SK-N-SH (cell line): ENCODE measurements at regions not wholly inside any gene's neighbourhood (a gene's known extent, or its start where the extent isn't known, plus 50 kb on each side); places are given as distances from the start of the nearest gene placed in this dataset.

Source experiments
- CTCF ChIA-PET: fragments of 300-600, 350-600 bp; formaldehyde crosslinking; extraction: SDS; loops from one replicate; lab custom pipeline; 2021; lab: Yijun Ruan, JAX
- POLR2A ChIA-PET: fragments of 350-600 bp; sonication (Branson Sonifier 250); formaldehyde crosslinking; extraction: SDS; loops from one replicate; lab custom pipeline; 2020; ENCODE audit warnings: antibody characterized with exemption, inconsistent platforms; lab: Yijun Ruan, JAX
- DNase-seq: peaks from one replicate; pipeline ENCODE4 v3.0.0; 2012
- H2AFZ ChIP-seq: fragments of 200-600 bp; sonication (generic); 2 replicates; pipeline ENCODE4 v1.8.1; 2016; ENCODE audit warnings: antibody characterized with exemption, mild to moderate bottlenecking, low read depth
- H3F3A ChIP-seq: fragments of 200-600 bp; sonication (generic); replicated peaks from 2 replicates; pipeline ENCODE3; 2016; ENCODE audit warnings: antibody characterized with exemption, mild to moderate bottlenecking; ENCODE audit not compliant: insufficient read depth
- H3K27ac ChIP-seq, 2 experiments: fragments of 200-500 bp in 1 of 2; fragments of 200-600 bp in 1 of 2; sonication (Bioruptor generic) in 1 of 2; sonication (generic), shearing (Covaris generic) in 1 of 2; 2 replicates each; pipeline versions ENCODE4 v1.5.1 to v1.6.1; 2014 to 2016; ENCODE audit warnings: low read depth in 2 of 2, inconsistent platforms in 1 of 2, low read length in 1 of 2, mild to moderate bottlenecking in 1 of 2, mixed read lengths in 1 of 2
- H3K27me3 ChIP-seq: fragments of 200-600 bp; sonication (generic), shearing (Covaris generic); 2 replicates; pipeline ENCODE4 v1.6.1; 2016; ENCODE audit warnings: mixed run types; ENCODE audit not compliant: insufficient read depth
- H3K36me3 ChIP-seq, 2 experiments: fragments of 200-500 bp in 1 of 2; fragments of 200-600 bp in 1 of 2; sonication (Bioruptor generic) in 1 of 2; sonication (generic) in 1 of 2; replicated peaks in 1 of 2; 2 replicates each; pipeline versions ENCODE3 to v1.5.1; 2014 to 2016; ENCODE audit warnings: low read length in 1 of 2, mild to moderate bottlenecking in 1 of 2; ENCODE audit not compliant: insufficient read depth in 2 of 2, control insufficient read depth in 1 of 2
- H3K4me1 ChIP-seq, 2 experiments: fragments of 200-500 bp in 1 of 2; fragments of 200-600 bp in 1 of 2; sonication (Bioruptor generic) in 1 of 2; sonication (generic), shearing (Covaris generic) in 1 of 2; 2 replicates each; pipeline versions ENCODE4 v1.5.1 to v1.6.1; 2014 to 2016; ENCODE audit warnings: low read depth in 1 of 2, low read length in 1 of 2, mixed run types in 1 of 2; ENCODE audit not compliant: insufficient read depth in 2 of 2, control insufficient read depth in 1 of 2
- H3K4me2 ChIP-seq: fragments of 200-600 bp; sonication (generic), shearing (Covaris generic); 2 replicates; pipeline ENCODE4 v1.6.1; 2017; ENCODE audit warnings: mixed run types
- H3K4me3 ChIP-seq, 2 experiments: fragments of 200-500 bp in 1 of 2; fragments of 200-600 bp in 1 of 2; sonication (Bioruptor generic) in 1 of 2; sonication (generic), shearing (Covaris generic) in 1 of 2; 2 replicates each; pipeline versions ENCODE4 v1.5.1 to v1.8.1; 2014 to 2016; ENCODE audit warnings: low read depth in 2 of 2, inconsistent platforms in 1 of 2, low read length in 1 of 2, mild to moderate bottlenecking in 1 of 2, mixed read lengths in 1 of 2, moderate library complexity in 1 of 2
- H3K79me2 ChIP-seq: fragments of 200-600 bp; sonication (generic); 2 replicates; pipeline ENCODE4 v1.8.1; 2017; ENCODE audit warnings: mild to moderate bottlenecking; ENCODE audit not compliant: insufficient read depth
- H3K9ac ChIP-seq: fragments of 200-600 bp; sonication (generic); 2 replicates; pipeline ENCODE4 v1.6.1; 2017; ENCODE audit warnings: mixed run types
- H3K9me2 ChIP-seq: fragments of 200-600 bp; sonication (generic); 2 replicates; pipeline ENCODE4 v1.6.1; 2017; ENCODE audit warnings: mixed run types
- H3K9me3 ChIP-seq: fragments of 200-600 bp; sonication (generic); 2 replicates; pipeline ENCODE4 v1.6.1; 2017; ENCODE audit warnings: mixed run types, mild to moderate bottlenecking, moderate library complexity
- H4K20me1 ChIP-seq: fragments of 200-600 bp; sonication (generic); 2 replicates; pipeline ENCODE4 v1.6.1; 2017; ENCODE audit warnings: mild to moderate bottlenecking, mixed run types; ENCODE audit not compliant: insufficient read depth
- CHD2 ChIP-seq: fragments of 150-350 bp; IDR thresholded peaks from 2 replicates; pipeline ENCODE4 v1.6.1; 2018; ENCODE audit warnings: low read length; ENCODE audit not compliant: partially characterized antibody
- CTCF ChIP-seq: fragments of 200-600 bp; sonication (generic); IDR thresholded peaks from 2 replicates; pipeline ENCODE4 v1.6.1; 2017; ENCODE audit warnings: antibody characterized with exemption, mild to moderate bottlenecking, moderate library complexity
- EP300 ChIP-seq, 2 experiments: IDR thresholded peaks; 2 replicates each; pipeline versions ENCODE4 v1.4.0 to v1.6.1; 2012; ENCODE audit warnings: borderline replicate concordance in 1 of 2, low read depth in 1 of 2, low read length in 1 of 2
- FOSL2 ChIP-seq: IDR thresholded peaks from 2 replicates; pipeline ENCODE4 v1.4.0; 2012; ENCODE audit warnings: low read depth, mild to moderate bottlenecking, moderate library complexity, borderline replicate concordance
- FOXJ3 ChIP-seq: sonication (generic); formaldehyde crosslinking; IDR thresholded peaks from 2 replicates; pipeline ENCODE4 v1.5.1; 2020; ENCODE audit warnings: mild to moderate bottlenecking, missing genetic modification reagents
- FOXM1 ChIP-seq: IDR thresholded peaks from 2 replicates; pipeline ENCODE4 v1.4.0; 2012; ENCODE audit warnings: low read depth, mild to moderate bottlenecking
- GABPA ChIP-seq: IDR thresholded peaks from 2 replicates; pipeline ENCODE4 v1.4.0; 2012; ENCODE audit warnings: low read depth, mild to moderate bottlenecking
- GATA2 ChIP-seq: sonication (generic); formaldehyde crosslinking; IDR thresholded peaks from 2 replicates; pipeline ENCODE4 v1.5.0; 2020; ENCODE audit warnings: mild to moderate bottlenecking, missing genetic modification reagents
- IRF3 ChIP-seq: fragments of 150-350 bp; IDR thresholded peaks from 2 replicates; pipeline ENCODE4 v1.6.1; 2016; ENCODE audit warnings: mild to moderate bottlenecking, low read depth, low read length
- MAX ChIP-seq: IDR thresholded peaks from 2 replicates; pipeline ENCODE4 v1.4.0; 2012; ENCODE audit warnings: low read depth
- MEF2A ChIP-seq: IDR thresholded peaks from 2 replicates; pipeline ENCODE4 v1.4.0; 2012; ENCODE audit warnings: low read depth, borderline replicate concordance
- MXI1 ChIP-seq: IDR thresholded peaks from 2 replicates; pipeline ENCODE4 v1.6.1; 2012; ENCODE audit warnings: mild to moderate bottlenecking, low read depth, low read length, improper control_type of control experiment
- NFIC ChIP-seq: IDR thresholded peaks from 2 replicates; pipeline ENCODE4 v1.4.0; 2012; ENCODE audit warnings: borderline replicate concordance
- NRF1 ChIP-seq: IDR thresholded peaks from 2 replicates; pipeline ENCODE4 v1.6.1; 2012; ENCODE audit warnings: low read depth, mild to moderate bottlenecking, low read length
- POLR2AphosphoS5 ChIP-seq: IDR thresholded peaks from 2 replicates; pipeline ENCODE4 v1.6.1; 2012; ENCODE audit warnings: low read depth, low read length
- RAD21 ChIP-seq: IDR thresholded peaks from 2 replicates; pipeline ENCODE4 v1.6.1; 2012; ENCODE audit warnings: mild to moderate bottlenecking, low read length
- RFX5 ChIP-seq: IDR thresholded peaks from 2 replicates; pipeline ENCODE4 v1.6.1; 2012; ENCODE audit warnings: mild to moderate bottlenecking, improper control_type of control experiment, low read length
- SMC3 ChIP-seq: IDR thresholded peaks from 2 replicates; pipeline ENCODE4 v1.6.1; 2012; ENCODE audit warnings: low read depth, low read length, improper control_type of control experiment
- TAF1 ChIP-seq: IDR thresholded peaks from 2 replicates; pipeline ENCODE4 v1.6.1; 2012; ENCODE audit warnings: low read depth, mild to moderate bottlenecking, low read length, moderate library complexity, borderline replicate concordance
- USF2 ChIP-seq: fragments of 150-350 bp; IDR thresholded peaks from 2 replicates; pipeline ENCODE4 v1.6.1; 2017; ENCODE audit warnings: antibody characterized with exemption, low read length, low read depth, borderline replicate concordance
- ZBTB33 ChIP-seq: IDR thresholded peaks from 2 replicates; pipeline ENCODE4 v1.4.0; 2012; ENCODE audit warnings: low read depth, borderline replicate concordance
- WGBS: methylation state at CpG from one replicate; pipeline ENCODE4 v1.1.6; 2017; ENCODE audit warnings: low lambda C conversion rate; 5-methylcytosine and 5-hydroxymethylcytosine counted together

GRCh38 chr2:234395891-234396420 lies 100.9 kb downstream of the ARL4C start:
- H3K4me3 ChIP-seq, result no peak overlapping the region
- DNase-seq, result peak; percentile 67
- no peaks in the 10 kb centered on the region for H4K20me1 ChIP-seq
- H3K27me3 ChIP-seq, result no peaks in the 10 kb centered on the region
- no peaks in the 10 kb centered on the region for H3K9me2 ChIP-seq
- CTCF ChIA-PET, result interaction anchor here (1.1 to 2.6 kb wide), 5 partner anchors 9 to 260 kb away, joined by 4 to 12 read pairs (median 4); no protein-coding TSS in a partner anchor
- H3K9me3 ChIP-seq, result no peaks in the 10 kb centered on the region
- H3K27ac ChIP-seq, result peak overlapping the region in 1 of 2 experiments; percentile 64; a peak in 2 of 4 replicates
- H3K36me3 ChIP-seq, result no peaks in the 10 kb centered on the region
- 86% methylated on average over 2 of the region's 6 CpGs for WGBS
- no peak overlapping the region for H3K9ac ChIP-seq
- no peaks in the 10 kb centered on the region for H3F3A ChIP-seq
- H3K4me2 ChIP-seq, result no peak overlapping the region
- peaks cover 0 to 16% of the 10 kb centered on the region in 2 experiments; a peak in 1 of 4 replicates for H3K4me1 ChIP-seq
- peak; percentile 86 for TF ChIP-seq MXI1
- no peak for TF ChIP-seq RFX5
- 0 out of 2 replicates have a peak, but pooled peaks have one; percentile 17 for TF ChIP-seq GATA2
- TF ChIP-seq RAD21, result peak; percentile 4; the same call in 1 of the 2 replicates
- peak in 1 of 2 experiments; percentile 67; a peak in 1 of 4 replicates for TF ChIP-seq EP300 (IDR thresholded peaks at IDR 0.05; ENCODE audit: borderline replicate concordance in 1 of 2, low read depth in 1 of 2, low read length in 1 of 2)
- H2AFZ ChIP-seq, result no peak overlapping the region
- H3K79me2 ChIP-seq, result no peaks in the 10 kb centered on the region
- POLR2A ChIA-PET, result interaction anchor here (1.3 to 2.0 kb wide), 3 partner anchors 60 to 107 kb away, joined by 4 to 8 read pairs (median 4); partner anchors contain the start of gene ARL4C

- Histone ChIP-seq H3K27me3 (no peaks in the 10 kb centered on the region), H3K9me2 (no peaks in the 10 kb centered on the region), H4K20me1 (no peaks in the 10 kb centered on the region)
- TF ChIP-seq ZBTB33 (no peak), USF2 (no peak), GABPA (no peak), NRF1 (no peak), CHD2 (no peak), MAX (no peak), NFIC (no peak), POLR2AphosphoS5 (no peak), FOXM1 (no peak), MEF2A (no peak), RFX5 (no peak), SMC3 (no peak), IRF3 (no peak), TAF1 (no peak), CTCF (no peak), FOSL2 (no peak), GATA2 (no peak), FOXJ3 (no peak)
- TF ChIP-seq, all 33 proteins: peak for 0
- H3K4me3 ChIP-seq, result no peak overlapping the region
- POLR2A ChIA-PET, result no interaction called here
- no peaks in the 10 kb centered on the region for H3F3A ChIP-seq
- no peak for DNase-seq
- no peaks in the 10 kb centered on the region for H3K79me2 ChIP-seq
- peaks cover 0 to 16% of the 10 kb centered on the region in 2 experiments; a peak in 1 of 4 replicates for H3K4me1 ChIP-seq
- H2AFZ ChIP-seq, result no peak overlapping the region
- H3K9me3 ChIP-seq, result no peaks in the 10 kb centered on the region
- CTCF ChIA-PET, result interaction anchor here (0.7 kb wide), 1 partner anchor 140 kb away, joined by 3 read pairs; no protein-coding TSS in a partner anchor
- WGBS, result 78% methylated on average over 4 of the region's 4 CpGs
- no peak overlapping the region for H3K9ac ChIP-seq
- no peaks in the 10 kb centered on the region for H3K36me3 ChIP-seq
- H3K27ac ChIP-seq, result no peak overlapping the region
- no peak overlapping the region for H3K4me2 ChIP-seq
These were observed 102.4 kb downstream of the ARL4C start for GRCh38 chr2:234394450-234394849.
